Cardiac fibroblast (primary cell): ENCODE measurements at regions not wholly inside any gene's neighbourhood (a gene's known extent, or its start where the extent isn't known, plus 50 kb on each side); places are given as distances from the start of the nearest gene placed in this dataset.

Experiments
- DNase-seq, 2 donors: peaks; one replicate each; pipeline versions ENCODE4 v3.0.0 to v3.0.0-alpha.2; 2010; ENCODE audit warnings: low read depth in 2 of 2
- H3K4me3 ChIP-seq, 2 donors: replicated peaks in 1 of 2; 1 replicate in 1 of 2; 2 replicates in 1 of 2; pipeline ENCODE4 v1.5.1; 2011; ENCODE audit warnings: low read depth in 2 of 2, low read length in 2 of 2, mild to moderate bottlenecking in 2 of 2, moderate library complexity in 1 of 2
- CTCF ChIP-seq: IDR thresholded peaks from one replicate; pipeline ENCODE4 v1.5.1; 2011; ENCODE audit warnings: low read depth, mild to moderate bottlenecking, low read length, inconsistent platforms

DNA sequence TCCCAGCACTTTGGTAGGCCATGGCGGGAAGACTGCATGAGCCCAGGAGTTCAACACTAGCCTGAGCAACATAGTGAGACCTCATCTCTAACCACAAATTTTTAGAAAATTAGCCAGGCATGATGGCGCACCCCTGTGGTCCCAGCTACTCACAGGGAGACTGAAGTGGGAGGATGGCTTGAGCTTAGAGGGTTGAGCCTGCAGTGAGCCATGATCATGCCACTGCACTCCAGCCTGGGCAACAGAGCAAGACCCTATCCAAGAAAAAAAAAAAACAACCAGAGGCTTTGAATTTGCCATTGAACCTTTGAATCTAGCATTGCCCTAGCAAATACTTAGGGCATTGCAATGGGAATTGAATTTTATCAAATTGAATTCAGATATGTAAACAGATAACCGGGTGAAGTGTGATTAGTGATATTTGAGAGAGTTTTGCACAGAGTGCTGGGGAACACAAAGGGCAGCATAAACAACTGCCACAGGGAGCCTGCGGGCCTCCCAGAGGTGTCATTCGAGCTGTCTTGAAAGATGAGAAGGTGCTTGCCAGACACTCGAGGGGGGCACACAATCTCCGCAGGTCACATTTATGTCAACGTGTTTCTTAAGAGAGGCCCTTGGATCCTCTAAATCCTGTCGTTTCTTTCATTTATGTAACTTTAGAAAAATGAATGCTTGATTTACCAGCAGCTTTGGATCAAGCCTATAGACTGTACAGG, 200.3 kb downstream of the AASDH start:
- no peak overlapping the region for H3K4me3 ChIP-seq
- DNase-seq: no peak

GRCh38 chr4:56185901-56186300, 201.4 kb downstream of the AASDH start:
- TF ChIP-seq CTCF: no peak
- no peak overlapping the region for H3K4me3 ChIP-seq
- no peak for DNase-seq

More for the DNA sequence above, 200.3 kb downstream of the AASDH start:
- no peak for TF ChIP-seq CTCF

DNA sequence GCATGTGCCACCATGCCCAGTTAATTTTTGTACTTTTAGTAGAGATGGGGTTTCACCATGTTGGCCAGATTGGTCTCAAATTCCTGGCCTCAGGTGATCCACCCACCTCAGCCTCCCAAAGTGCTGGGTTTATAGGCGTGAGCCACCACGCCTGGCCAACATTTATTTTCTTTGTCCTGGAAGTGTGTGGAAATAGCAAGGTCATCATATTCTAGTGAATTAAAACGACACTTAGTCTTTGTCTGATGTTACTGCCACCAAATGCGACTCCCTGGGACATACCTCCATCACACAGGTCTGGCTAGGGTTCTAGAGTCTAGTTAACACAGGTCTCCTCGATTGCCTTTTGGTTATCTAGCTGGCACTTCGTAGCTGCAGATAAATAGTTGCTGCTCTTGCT, 203.1 kb downstream of the AASDH start:
- no peak for TF ChIP-seq CTCF
- DNase-seq: no peak
- H3K4me3 ChIP-seq: no peak overlapping the region

GRCh38 chr4:56183344-56183959, 203.8 kb downstream of the AASDH start:
- no peak for TF ChIP-seq CTCF
- DNase-seq: no peak
- H3K4me3 ChIP-seq: no peak overlapping the region

DNA sequence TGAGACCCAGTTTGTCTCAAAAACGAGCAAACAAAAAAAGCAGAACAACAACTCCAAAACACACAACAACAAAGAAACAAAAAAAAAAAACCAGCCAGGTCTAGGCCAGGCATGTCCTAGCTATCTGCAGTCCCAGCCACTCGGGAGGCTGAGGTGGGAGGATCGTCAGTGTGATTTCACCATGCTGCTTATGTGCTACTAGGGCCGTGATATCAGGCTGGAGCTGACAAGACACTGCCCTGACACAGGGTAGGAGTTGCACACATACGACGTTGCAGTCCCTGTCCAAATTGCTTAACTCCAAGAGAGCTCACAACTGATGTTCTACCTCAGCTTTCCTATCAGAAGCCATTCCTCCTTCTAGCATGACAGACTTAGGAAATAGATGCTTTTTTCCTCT, 204.9 kb downstream of the AASDH start:
- peak in 1 of 2 donors; percentile 3 for DNase-seq
- H3K4me3 ChIP-seq: no peak overlapping the region
- no peak for TF ChIP-seq CTCF

DNA sequence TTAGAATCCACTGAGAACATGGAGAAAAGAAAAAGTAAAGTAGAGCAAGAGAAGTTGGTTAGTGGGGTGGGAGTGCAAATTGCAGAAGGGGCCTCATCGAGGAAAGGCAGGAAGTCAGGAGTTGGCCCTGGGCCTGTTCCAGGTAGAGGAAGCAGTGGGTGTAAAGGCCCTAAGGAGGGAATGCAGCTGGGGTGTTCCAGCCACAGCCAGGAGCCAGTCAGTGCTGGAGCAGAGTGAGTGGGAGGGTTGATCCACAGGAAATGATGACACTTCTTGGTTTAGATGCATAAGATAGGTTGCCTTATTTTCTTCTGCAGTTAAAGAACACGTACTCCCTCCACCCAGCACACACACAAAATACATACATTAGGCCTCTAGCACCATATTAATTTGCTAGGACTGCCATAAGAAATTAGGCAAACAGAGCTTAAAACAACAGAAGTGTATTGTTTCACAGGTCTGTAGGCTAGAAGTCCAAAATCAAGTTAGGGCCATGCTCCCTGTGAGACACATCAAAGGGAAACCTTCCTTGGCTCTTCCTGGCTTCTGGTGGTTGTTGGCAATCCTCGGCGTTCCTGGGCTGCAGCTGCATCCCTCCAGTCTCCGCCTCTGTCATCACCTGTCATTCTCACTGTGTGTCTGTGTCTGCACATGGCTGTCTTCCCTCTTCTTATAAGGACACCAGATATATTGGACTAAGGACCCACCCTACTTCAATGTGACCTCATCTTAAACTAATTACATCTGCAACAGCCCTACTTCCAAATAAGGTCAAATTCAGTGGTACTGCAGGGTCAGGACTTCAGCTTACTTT, 205.9 kb downstream of the AASDH start:
- H3K4me3 ChIP-seq: no peak overlapping the region
- no peak for TF ChIP-seq CTCF
- peak; percentile 46 to 65 for DNase-seq
